H1 (cell line): ENCODE measurements at regions not wholly inside any gene's neighbourhood (a gene's known extent, or its start where the extent isn't known, plus 50 kb on each side); places are given as distances from the start of the nearest gene placed in this dataset.

Source experiments
- CHD7 ChIP-seq: fragments of 300-600 bp; sonication (generic); IDR thresholded peaks from 2 replicates; pipeline ENCODE4 v1.7.1; 2012; ENCODE audit warnings: low read length, moderate library complexity, mild to moderate bottlenecking, inconsistent platforms; ENCODE audit not compliant: insufficient replicate concordance

- TF ChIP-seq CHD7 = no peak
Measured at GRCh38 chr2:200131307-200131706, 175.2 kb upstream of the SPATS2L start (continued).
